Loucy (cell line): ENCODE measurements at regions not wholly inside any gene's neighbourhood (a gene's known extent, or its start where the extent isn't known, plus 50 kb on each side); places are given as distances from the start of the nearest gene placed in this dataset.

Experiments
- H2AFZ ChIP-seq: fragments of 200-600 bp; sonication (generic); 2 replicates; pipeline ENCODE4 v1.6.0; 2016; ENCODE audit warnings: antibody characterized with exemption, mild to moderate bottlenecking, low read length, moderate library complexity
- H3F3A ChIP-seq: fragments of 200-600 bp; 2 replicates; pipeline ENCODE4 v1.6.0; 2016; ENCODE audit warnings: antibody characterized with exemption, low read depth, mild to moderate bottlenecking
- H3K27me3 ChIP-seq: fragments of 200-600 bp; sonication (generic); 2 replicates; pipeline ENCODE4 v1.6.1; 2014; ENCODE audit warnings: low read length, mild to moderate bottlenecking; ENCODE audit not compliant: insufficient read depth, poor library complexity, severe bottlenecking
- H3K36me3 ChIP-seq: fragments of 200-600 bp; sonication (generic); 2 replicates; pipeline ENCODE4 v1.6.1; 2016; ENCODE audit warnings: low read length; ENCODE audit not compliant: insufficient read depth
- H3K4me1 ChIP-seq: fragments of 200-600 bp; sonication (generic); 2 replicates; pipeline ENCODE4 v1.5.1; 2014; ENCODE audit warnings: low read length, mild to moderate bottlenecking; ENCODE audit not compliant: insufficient read depth, poor library complexity, severe bottlenecking
- H3K4me2 ChIP-seq: fragments of 200-600 bp; sonication (generic); 2 replicates; pipeline ENCODE4 v1.6.0; 2014; ENCODE audit warnings: antibody characterized with exemption, low read length, low read depth, mild to moderate bottlenecking; ENCODE audit not compliant: poor library complexity, severe bottlenecking
- H3K4me3 ChIP-seq: fragments of 200-600 bp; sonication (generic); 2 replicates; pipeline ENCODE4 v1.5.1; 2014; ENCODE audit warnings: low read length, mild to moderate bottlenecking, mixed read lengths; ENCODE audit not compliant: poor library complexity, severe bottlenecking
- H3K79me2 ChIP-seq: fragments of 200-600 bp; sonication (generic); 2 replicates; pipeline ENCODE4 v1.6.1; 2014; ENCODE audit warnings: low read length; ENCODE audit not compliant: insufficient read depth
- H3K9ac ChIP-seq: fragments of 200-600 bp; sonication (generic); 2 replicates; pipeline ENCODE4 v1.6.0; 2014; ENCODE audit warnings: mild to moderate bottlenecking, low read depth, low read length, moderate library complexity; ENCODE audit not compliant: poor library complexity, severe bottlenecking
- H3K9me2 ChIP-seq: fragments of 200-600 bp; sonication (generic); replicated peaks from 2 replicates; pipeline ENCODE4 v1.6.1; 2016; ENCODE audit warnings: low read depth, low read length, mixed read lengths
- H3K9me3 ChIP-seq: fragments of 200-600 bp; sonication (generic); 2 replicates; pipeline ENCODE4 v1.6.1; 2014; ENCODE audit warnings: mild to moderate bottlenecking, antibody characterized with exemption, low read length, low read depth; ENCODE audit not compliant: insufficient read depth
- H4K20me1 ChIP-seq: fragments of 200-600 bp; sonication (generic); 2 replicates; pipeline ENCODE4 v1.6.0; 2014; ENCODE audit warnings: antibody characterized with exemption, low read length, mild to moderate bottlenecking; ENCODE audit not compliant: insufficient read depth, poor library complexity, severe bottlenecking
- CTCF ChIP-seq: fragments of 200-600 bp; sonication (generic); conservative IDR thresholded peaks from 2 replicates; pipeline ENCODE4 v1.5.1; 2014; ENCODE audit warnings: mild to moderate bottlenecking, antibody characterized with exemption, low read length
- EZH2phosphoT487 ChIP-seq: fragments of 200-600 bp; IDR thresholded peaks from 2 replicates; pipeline ENCODE4 v1.6.1; 2018; ENCODE audit warnings: antibody characterized with exemption, mild to moderate bottlenecking, moderate library complexity, borderline replicate concordance

GRCh38 chr4:14894392-14895292 is 107.6 kb upstream of the CPEB2 start:
- Histone ChIP-seq H3K9me3 (no peaks in the 10 kb centered on the region), H3K9me2 (no peaks in the 10 kb centered on the region), H3F3A (no peaks in the 10 kb centered on the region), H3K4me1 (no peaks in the 10 kb centered on the region), H3K4me2 (no peak overlapping the region), H3K27me3 (no peaks in the 10 kb centered on the region), H3K9ac (no peak overlapping the region), H4K20me1 (no peaks in the 10 kb centered on the region), H3K36me3 (no peaks in the 10 kb centered on the region), H3K4me3 (no peak overlapping the region), H3K79me2 (no peaks in the 10 kb centered on the region), H2AFZ (no peak overlapping the region)
- TF ChIP-seq EZH2phosphoT487 (no peak), CTCF (no peak)

DNA sequence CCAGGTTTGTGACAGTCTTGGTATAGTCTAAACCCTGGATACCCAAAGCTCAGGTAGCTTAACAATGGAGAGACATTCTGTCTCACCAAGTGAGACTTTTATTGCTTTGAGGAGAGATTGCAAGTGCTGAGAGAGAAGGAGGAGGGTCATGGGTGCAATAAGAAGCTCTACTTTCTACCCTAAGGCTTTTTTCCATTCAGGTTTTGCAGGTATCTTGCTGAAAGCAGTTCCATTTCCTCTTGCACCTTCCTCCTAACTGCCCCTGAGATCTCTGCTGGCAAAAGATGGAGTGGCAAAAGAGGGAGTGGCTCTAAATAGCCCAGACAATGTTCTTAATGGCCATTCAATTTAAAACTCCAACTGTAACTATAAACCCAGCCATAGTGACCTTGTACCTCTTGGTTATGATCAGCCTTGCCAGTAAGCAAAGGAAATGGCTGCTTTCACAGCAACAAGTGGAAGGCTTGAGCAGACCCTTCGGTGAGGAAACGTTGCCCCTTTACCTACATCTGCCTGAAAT is 105.6 kb upstream of the CPEB2 start:
- H3K79me2 ChIP-seq, result no peaks in the 10 kb centered on the region
- H3F3A ChIP-seq, result no peaks in the 10 kb centered on the region
- no peak overlapping the region for H3K4me2 ChIP-seq
- H3K9me2 ChIP-seq, result no peaks in the 10 kb centered on the region
- H3K36me3 ChIP-seq, result no peaks in the 10 kb centered on the region
- no peaks in the 10 kb centered on the region for H4K20me1 ChIP-seq
- no peak for TF ChIP-seq EZH2phosphoT487
- no peak for TF ChIP-seq CTCF
- H2AFZ ChIP-seq, result no peak overlapping the region
- no peak overlapping the region for H3K9ac ChIP-seq
- no peak overlapping the region for H3K4me3 ChIP-seq
- no peaks in the 10 kb centered on the region for H3K27me3 ChIP-seq
- H3K9me3 ChIP-seq, result no peaks in the 10 kb centered on the region
- no peaks in the 10 kb centered on the region for H3K4me1 ChIP-seq

GRCh38 chr4:14897217-14897616 is 105.1 kb upstream of the CPEB2 start:
- Histone ChIP-seq H3K79me2 (no peaks in the 10 kb centered on the region), H3F3A (no peaks in the 10 kb centered on the region), H3K4me2 (no peak overlapping the region), H4K20me1 (no peaks in the 10 kb centered on the region), H3K4me3 (no peak overlapping the region), H3K9ac (no peak overlapping the region), H3K9me2 (no peaks in the 10 kb centered on the region), H3K27me3 (no peaks in the 10 kb centered on the region), H3K36me3 (no peaks in the 10 kb centered on the region), H3K9me3 (no peaks in the 10 kb centered on the region), H3K4me1 (no peaks in the 10 kb centered on the region), H2AFZ (no peak overlapping the region)
- no peak for TF ChIP-seq EZH2phosphoT487
- TF ChIP-seq CTCF, result no peak
